NT2/D1 (cell line): ENCODE measurements at regions not wholly inside any gene's neighbourhood (a gene's known extent, or its start where the extent isn't known, plus 50 kb on each side); places are given as distances from the start of the nearest gene placed in this dataset.

Source experiments
- YY1 ChIP-seq: IDR thresholded peaks from 2 replicates; pipeline ENCODE4 v1.6.1; 2011; ENCODE audit not compliant: insufficient read length, insufficient read depth
- ZNF274 ChIP-seq: IDR thresholded peaks from 2 replicates; pipeline ENCODE4 v1.6.1; 2011; ENCODE audit warnings: mild to moderate bottlenecking, low read depth, low read length

DNA sequence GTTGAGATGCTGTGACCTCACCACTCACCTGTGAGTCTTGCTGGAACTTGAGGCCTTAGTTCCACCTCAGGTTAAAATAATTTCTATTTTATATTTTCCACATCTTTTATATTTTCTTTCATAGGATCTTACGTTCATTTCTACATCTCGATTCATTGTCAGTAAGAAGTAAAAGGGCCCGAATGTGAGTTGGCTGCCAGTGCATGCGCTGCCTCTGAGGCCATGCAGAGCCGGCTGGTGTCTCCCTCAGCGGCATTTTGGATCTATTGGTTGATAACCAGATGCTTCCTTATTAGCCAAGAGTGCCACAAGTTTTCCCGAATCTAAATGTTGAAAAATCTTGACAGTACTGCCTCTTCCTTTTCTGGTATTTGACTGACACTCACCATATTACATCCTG is 347.3 kb downstream of the TEX29 start:
- TF ChIP-seq YY1 (no peak), ZNF274 (no peak)
